ENCODE measurements at regions not wholly inside any gene's neighbourhood (a gene's known extent, or its start where the extent isn't known, plus 50 kb on each side); places are given as distances from the start of the nearest gene placed in this dataset.

GRCh38 chr18:77654302-77654701, 404.7 kb downstream of the GALR1 start:
- TF ChIP-seq POLR2A (IDR thresholded peaks at IDR 0.05) (no peak), CTCF (IDR thresholded peaks at IDR 0.05) (no peak)
